Effector CD4-positive, alpha-beta T cell (primary cell): ENCODE measurements at regions not wholly inside any gene's neighbourhood (a gene's known extent, or its start where the extent isn't known, plus 50 kb on each side); places are given as distances from the start of the nearest gene placed in this dataset.
"Not testable (repeated sequence)": the region's sequence is repeated elsewhere in the genome, so short reads cannot be mapped to it uniquely, and the experiment has no call there.

Source experiments
- DNase-seq: peaks from one replicate; pipeline ENCODE4 v3.0.0-alpha.2; 2020

GRCh38 chr6:8175046-8175777 lies 72.9 kb upstream of the EEF1E1 start:
- no peak for DNase-seq

DNA sequence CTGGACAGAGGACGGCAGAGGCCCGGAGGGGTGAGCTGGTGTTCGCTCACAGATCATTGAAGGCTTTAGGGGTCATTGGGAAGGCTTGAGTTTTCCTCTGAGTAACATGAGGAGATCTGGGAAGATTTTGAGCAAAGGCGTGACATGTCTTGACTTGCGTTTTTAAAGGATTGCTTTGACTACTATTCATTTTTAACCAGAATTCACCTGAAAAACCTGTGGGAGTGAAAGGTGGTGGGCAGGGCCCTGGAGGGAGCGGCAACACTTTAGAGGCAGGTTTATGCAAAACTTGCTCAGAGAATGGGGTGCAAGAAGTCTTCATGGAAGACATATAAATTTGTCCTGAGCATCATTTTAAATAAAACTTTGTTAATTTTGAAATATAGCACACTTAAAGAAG lies 72.2 kb upstream of the EEF1E1 start:
- no peak for DNase-seq

GRCh38 chr6:8172530-8172929 lies 70.2 kb upstream of the EEF1E1 start:
- no peak for DNase-seq

DNA sequence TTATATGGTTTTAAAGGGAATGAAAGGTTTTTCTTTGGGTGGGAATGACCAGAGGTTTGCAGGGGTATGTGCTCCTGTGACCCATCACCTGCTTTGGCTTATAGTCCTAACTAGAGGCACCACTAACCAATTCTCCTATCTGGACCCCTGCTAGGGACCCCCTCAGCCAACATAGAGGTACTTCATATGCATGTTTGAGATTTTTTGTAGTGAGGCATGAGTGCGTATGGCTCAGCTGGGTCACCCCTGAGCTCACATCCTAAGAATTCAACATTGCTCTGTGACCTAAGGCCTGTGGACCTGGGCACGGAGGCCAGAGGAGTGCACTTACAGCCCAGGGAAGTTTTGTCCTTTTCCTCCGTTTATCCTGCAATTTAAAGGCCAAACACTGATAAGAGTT lies 68.4 kb upstream of the EEF1E1 start:
- DNase-seq = no peak

DNA sequence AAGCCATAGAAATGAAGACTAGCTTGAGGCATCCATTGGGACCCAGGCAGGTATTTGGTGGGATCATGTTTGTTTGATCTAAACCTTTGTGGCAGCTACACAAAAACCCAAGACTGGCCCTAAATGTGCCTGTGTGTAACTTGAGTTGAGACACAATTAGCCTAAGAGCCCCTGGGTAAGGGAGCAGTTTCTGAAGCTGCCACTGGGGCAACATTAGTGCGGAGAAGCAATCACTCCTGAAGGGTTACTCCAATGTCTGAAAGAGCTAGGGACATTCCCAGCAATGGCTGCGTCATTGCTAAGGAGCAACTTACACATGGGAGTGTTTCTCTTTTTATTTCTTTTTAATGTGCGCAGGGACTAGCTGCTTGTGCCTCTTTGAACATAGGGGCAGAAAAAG lies 67.9 kb upstream of the EEF1E1 start:
- DNase-seq = no peak

GRCh38 chr6:8166156-8166555 lies 63.8 kb upstream of the EEF1E1 start:
- no peak for DNase-seq

GRCh38 chr6:8165008-8165407 lies 62.7 kb upstream of the EEF1E1 start:
- not testable (repeated sequence) for DNase-seq

DNA sequence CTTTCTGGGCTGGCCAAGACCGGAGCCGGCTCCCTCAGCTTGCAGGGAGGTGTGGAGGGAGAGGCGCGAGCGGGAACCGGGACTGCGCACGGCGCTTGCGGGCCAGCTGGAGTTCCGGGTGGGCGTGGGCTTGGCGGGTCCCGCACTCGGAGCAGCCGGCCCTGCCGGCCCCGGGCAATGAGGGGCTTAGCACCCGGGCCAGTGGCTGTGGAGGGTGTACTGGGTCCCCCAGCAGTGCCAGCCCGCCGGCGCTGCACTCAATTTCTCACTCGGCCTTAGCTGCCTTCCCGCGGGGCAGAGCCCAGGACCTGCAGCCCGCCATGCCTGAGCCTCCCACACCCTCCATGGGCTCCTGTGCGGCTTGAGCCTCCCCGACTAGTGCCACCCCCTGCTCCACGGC lies 61.9 kb upstream of the EEF1E1 start:
- not testable (repeated sequence) for DNase-seq

- DNase-seq = no peak
Observed at GRCh38 chr6:8159966-8160365, 57.6 kb upstream of the EEF1E1 start.

GRCh38 chr6:8157839-8158238 lies 55.5 kb upstream of the EEF1E1 start:
- no peak for DNase-seq

DNA sequence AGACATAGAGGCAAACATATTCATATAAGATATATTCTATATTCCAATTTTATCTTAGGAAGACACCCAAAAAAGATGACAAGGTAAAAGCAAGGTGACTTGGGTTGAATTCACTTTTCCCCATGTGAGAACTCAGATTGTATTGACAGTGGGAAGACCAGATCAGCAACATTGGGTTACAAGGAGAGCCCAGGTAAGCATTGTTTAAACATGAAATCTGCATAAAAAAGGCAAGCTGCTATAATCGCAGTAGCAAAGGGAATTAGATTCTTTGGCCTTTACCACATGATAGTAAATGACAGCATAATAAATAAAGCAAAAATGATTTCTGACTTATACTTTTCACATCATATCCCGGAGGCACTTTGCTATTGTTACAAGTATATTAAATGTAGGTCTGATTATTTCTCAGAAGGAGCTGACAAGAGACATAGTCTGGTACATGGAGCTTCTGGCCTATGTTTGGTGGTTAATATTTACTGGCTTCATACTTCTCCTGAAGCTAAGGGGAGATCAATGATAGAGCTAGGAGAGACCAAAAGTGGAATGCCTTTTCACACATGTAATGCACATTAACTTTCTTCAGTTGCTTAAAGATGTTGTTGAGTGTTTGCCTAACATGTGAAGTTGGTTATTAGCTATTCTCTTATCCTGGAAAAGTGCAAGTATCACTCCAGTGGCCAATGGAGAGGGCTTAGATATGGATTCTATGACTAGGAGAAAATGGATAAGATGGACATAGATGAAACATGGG lies 53.1 kb upstream of the EEF1E1 start:
- no peak for DNase-seq
